Hepatocyte (in vitro differentiated cells): ENCODE measurements at regions not wholly inside any gene's neighbourhood (a gene's known extent, or its start where the extent isn't known, plus 50 kb on each side); places are given as distances from the start of the nearest gene placed in this dataset.

ENCODE experiments used
- CTCF ChIP-seq: fragments of 200-600 bp; sonication (generic); IDR thresholded peaks from 2 replicates; pipeline ENCODE4 v1.5.1; 2016; ENCODE audit warnings: antibody characterized with exemption, mild to moderate bottlenecking; ENCODE audit not compliant: poor library complexity
- EZH2 ChIP-seq: fragments of 200-600 bp; sonication (generic); IDR thresholded peaks from 2 replicates; pipeline ENCODE4 v1.6.1; 2016; ENCODE audit warnings: antibody characterized with exemption, mild to moderate bottlenecking, borderline replicate concordance

GRCh38 chr15:96115642-96116041, 214.9 kb upstream of the NR2F2 start:
- no peak for TF ChIP-seq CTCF
- no peak for TF ChIP-seq EZH2
